ENCODE measurements at regions not wholly inside any gene's neighbourhood (a gene's known extent, or its start where the extent isn't known, plus 50 kb on each side); places are given as distances from the start of the nearest gene placed in this dataset.
"Not testable (repeated sequence)": the region's sequence is repeated elsewhere in the genome, so short reads cannot be mapped to it uniquely, and the experiment has no call there.

- not testable (repeated sequence) for TF ChIP-seq EZH2phosphoT487 (IDR thresholded peaks at IDR 0.05; ENCODE audit: borderline replicate concordance, low read length); CTCF (conservative IDR thresholded peaks at IDR 0.05; ENCODE audit: low read depth, low read length)
These were observed 232.9 kb upstream of the PLGLB1 start for GRCh38 chr2:87254562-87254961.

All from PC-3 (cell line).